CD4-positive, alpha-beta memory T cell (primary cell): ENCODE measurements at regions not wholly inside any gene's neighbourhood (a gene's known extent, or its start where the extent isn't known, plus 50 kb on each side); places are given as distances from the start of the nearest gene placed in this dataset.
A peak's percentile ranks its signal among the peaks of the same experiment; 100 is the strongest.

Experiments used
- CTCF ChIA-PET: fragments of 350-600 bp; sonication (Branson Sonifier 250); formaldehyde crosslinking; loops from one replicate; lab custom pipeline; 2021; ENCODE audit warnings: inconsistent platforms; ENCODE audit not compliant: partially characterized antibody; lab: Charles Lee
- POLR2A ChIA-PET: fragments of 350-600 bp; sonication (Branson Sonifier 250); formaldehyde crosslinking; loops from one replicate; lab custom pipeline; 2021; ENCODE audit not compliant: partially characterized antibody; lab: Charles Lee
- DNase-seq, 5 donors: peaks; one replicate each; pipeline versions ENCODE4 v3.0.0 to v3.0.0-alpha.2; 2020 to 2022; ENCODE audit warnings: mixed read lengths in 1 of 5
- H3K27ac ChIP-seq: one replicate; pipeline ENCODE4 v1.7.0; 2013; ENCODE audit warnings: low read depth, low read length
- H3K27me3 ChIP-seq: 2 replicates; pipeline ENCODE4 v1.7.0; 2013; ENCODE audit warnings: mild to moderate bottlenecking, low read length, moderate library complexity; ENCODE audit not compliant: insufficient read depth
- H3K36me3 ChIP-seq: 2 replicates; pipeline ENCODE4 v1.7.0; 2013; ENCODE audit warnings: mild to moderate bottlenecking, low read length, moderate library complexity; ENCODE audit not compliant: insufficient read depth
- H3K4me1 ChIP-seq: 2 replicates; pipeline ENCODE4 v1.7.0; 2013; ENCODE audit warnings: mild to moderate bottlenecking, low read length, moderate library complexity; ENCODE audit not compliant: insufficient read depth
- H3K4me3 ChIP-seq, 2 donors: one replicate each; pipeline ENCODE4 v1.7.0; 2013; ENCODE audit warnings: low read length in 2 of 2, mild to moderate bottlenecking in 1 of 2
- H3K9me3 ChIP-seq, 2 donors: one replicate each; pipeline ENCODE4 v1.7.0; 2013; ENCODE audit warnings: low read length in 2 of 2, control low read depth in 1 of 2; ENCODE audit not compliant: control insufficient read depth in 1 of 2
- H3K27ac Mint-ChIP-seq, 7 donors: one replicate each; pipeline ENCODE4 v1.8.0; 2020 to 2021; ENCODE audit warnings: mixed read lengths in 7 of 7, mild to moderate bottlenecking in 6 of 7, inconsistent platforms in 3 of 7, moderate library complexity in 3 of 7
- H3K27me3 Mint-ChIP-seq, 2 donors: one replicate each; pipeline ENCODE4 v1.8.0; 2020 to 2021; ENCODE audit warnings: mixed read lengths in 2 of 2
- H3K36me3 Mint-ChIP-seq, 2 donors: one replicate each; pipeline ENCODE4 v1.8.0; 2020 to 2021; ENCODE audit warnings: mixed read lengths in 2 of 2, inconsistent platforms in 1 of 2, mild to moderate bottlenecking in 1 of 2
- H3K4me1 Mint-ChIP-seq, 4 donors: one replicate each; pipeline ENCODE4 v1.8.0; 2020 to 2021; ENCODE audit warnings: mixed read lengths in 4 of 4, mild to moderate bottlenecking in 1 of 4
- H3K4me3 Mint-ChIP-seq, 8 donors: one replicate each; pipeline ENCODE4 v1.8.0; 2020 to 2021; ENCODE audit warnings: mixed read lengths in 8 of 8, mild to moderate bottlenecking in 7 of 8, moderate library complexity in 6 of 8, inconsistent platforms in 3 of 8
- H3K9me3 Mint-ChIP-seq, 8 donors: one replicate each; pipeline ENCODE4 v1.8.0; 2020 to 2021; ENCODE audit warnings: mixed read lengths in 8 of 8, mild to moderate bottlenecking in 5 of 8, inconsistent platforms in 3 of 8, moderate library complexity in 1 of 8
- intact Hi-C: fragments of 100-400 bp; cut with micrococcal nuclease; formaldehyde crosslinking; loops from one replicate; pipeline ENCODE4 v1.15.1; 2023

GRCh38 chr7:84538268-84538667 lies 343.7 kb upstream of the SEMA3A start:
- no peak overlapping the region for H3K27ac Mint-ChIP-seq
- peaks cover 0 to 12% (median 4%) of the 10 kb centered on the region in 8 donors for H3K9me3 Mint-ChIP-seq
- H3K27me3 Mint-ChIP-seq: no peaks in the 10 kb centered on the region
- intact Hi-C loops: no loop called here
- Histone ChIP-seq H3K36me3 (no peaks in the 10 kb centered on the region), H3K9me3 (no peaks in the 10 kb centered on the region), H3K27me3 (no peaks in the 10 kb centered on the region), H3K4me1 (no peaks in the 10 kb centered on the region), H3K4me3 (no peak overlapping the region), H3K27ac (no peak overlapping the region)
- ChIA-PET POLR2A (no interaction called here), CTCF (no interaction called here)
- DNase-seq: no peak
- no peaks in the 10 kb centered on the region for H3K4me1 Mint-ChIP-seq
- H3K36me3 Mint-ChIP-seq: no peaks in the 10 kb centered on the region
- H3K4me3 Mint-ChIP-seq: no peak overlapping the region

- no peaks in the 10 kb centered on the region for H3K27me3 ChIP-seq
- H3K27ac ChIP-seq: no peak overlapping the region
- H3K9me3 ChIP-seq: no peaks in the 10 kb centered on the region
- intact Hi-C loops: no loop called here
- no peaks in the 10 kb centered on the region for H3K36me3 Mint-ChIP-seq
- H3K9me3 Mint-ChIP-seq: peaks cover 0 to 12% (median 5%) of the 10 kb centered on the region in 8 donors
- H3K4me1 Mint-ChIP-seq: no peaks in the 10 kb centered on the region
- no peak overlapping the region for H3K4me3 ChIP-seq
- no peak overlapping the region for H3K4me3 Mint-ChIP-seq
- H3K4me1 ChIP-seq: no peaks in the 10 kb centered on the region
- no peaks in the 10 kb centered on the region for H3K36me3 ChIP-seq
- no peak for DNase-seq
- ChIA-PET CTCF (no interaction called here), POLR2A (no interaction called here)
- no peak overlapping the region for H3K27ac Mint-ChIP-seq
- no peaks in the 10 kb centered on the region for H3K27me3 Mint-ChIP-seq
Observed at GRCh38 chr7:84536271-84536870, 341.8 kb upstream of the SEMA3A start.

GRCh38 chr7:84535580-84536270 lies 341.1 kb upstream of the SEMA3A start:
- no peaks in the 10 kb centered on the region for H3K4me1 Mint-ChIP-seq
- no peak for DNase-seq
- CTCF ChIA-PET: no interaction called here

GRCh38 chr7:84533182-84533581 lies 338.6 kb upstream of the SEMA3A start:
- POLR2A ChIA-PET: no interaction called here
- Mint-ChIP-seq H3K4me3 (no peak overlapping the region), H3K27me3 (no peaks in the 10 kb centered on the region), H3K4me1 (no peaks in the 10 kb centered on the region), H3K27ac (peak overlapping the region in 1 of 7 donors; percentile 58), H3K36me3 (no peaks in the 10 kb centered on the region), H3K9me3 (peaks cover 0 to 13% (median 5%) of the 10 kb centered on the region in 8 donors)
- Histone ChIP-seq H3K9me3 (no peaks in the 10 kb centered on the region), H3K4me3 (no peak overlapping the region), H3K27me3 (no peaks in the 10 kb centered on the region), H3K4me1 (no peaks in the 10 kb centered on the region), H3K27ac (no peak overlapping the region), H3K36me3 (no peaks in the 10 kb centered on the region)
- intact Hi-C loops: no loop called here
- CTCF ChIA-PET: no interaction called here
- DNase-seq: no peak

More at GRCh38 chr7:84535580-84536270, 341.1 kb upstream of the SEMA3A start:
- no peaks in the 10 kb centered on the region for H3K9me3 ChIP-seq
- intact Hi-C loops: no loop called here
- H3K27ac Mint-ChIP-seq: peak overlapping the region in 1 of 7 donors; percentile 14
- no peaks in the 10 kb centered on the region for H3K27me3 Mint-ChIP-seq
- POLR2A ChIA-PET: no interaction called here
- H3K4me3 ChIP-seq: no peak overlapping the region
- H3K36me3 ChIP-seq: no peaks in the 10 kb centered on the region
- no peaks in the 10 kb centered on the region for H3K27me3 ChIP-seq
- H3K9me3 Mint-ChIP-seq: peaks cover 0 to 12% (median 5%) of the 10 kb centered on the region in 8 donors
- no peaks in the 10 kb centered on the region for H3K4me1 ChIP-seq
- no peaks in the 10 kb centered on the region for H3K36me3 Mint-ChIP-seq
- no peak overlapping the region for H3K27ac ChIP-seq
- H3K4me3 Mint-ChIP-seq: peak overlapping the region in 1 of 8 donors; percentile 29

GRCh38 chr7:84532196-84532595 lies 337.6 kb upstream of the SEMA3A start:
- CTCF ChIA-PET: no interaction called here
- H3K27ac Mint-ChIP-seq: no peak overlapping the region
- no peak for DNase-seq
- Histone ChIP-seq H3K27me3 (no peaks in the 10 kb centered on the region), H3K36me3 (no peaks in the 10 kb centered on the region), H3K27ac (no peak overlapping the region), H3K9me3 (no peaks in the 10 kb centered on the region), H3K4me1 (no peaks in the 10 kb centered on the region), H3K4me3 (no peak overlapping the region)
- intact Hi-C loops: no loop called here
- no peaks in the 10 kb centered on the region for H3K4me1 Mint-ChIP-seq
- no peaks in the 10 kb centered on the region for H3K27me3 Mint-ChIP-seq
- H3K36me3 Mint-ChIP-seq: no peaks in the 10 kb centered on the region
- POLR2A ChIA-PET: no interaction called here
- peaks cover 0 to 9% (median 6%) of the 10 kb centered on the region in 8 donors for H3K9me3 Mint-ChIP-seq
- H3K4me3 Mint-ChIP-seq: no peak overlapping the region

- no peak overlapping the region for H3K4me3 ChIP-seq
- H3K27me3 Mint-ChIP-seq: no peaks in the 10 kb centered on the region
- H3K4me1 ChIP-seq: no peaks in the 10 kb centered on the region
- CTCF ChIA-PET: no interaction called here
- no peak for DNase-seq
- H3K4me1 Mint-ChIP-seq: no peaks in the 10 kb centered on the region
- H3K36me3 Mint-ChIP-seq: no peaks in the 10 kb centered on the region
- H3K36me3 ChIP-seq: no peaks in the 10 kb centered on the region
- H3K27me3 ChIP-seq: no peaks in the 10 kb centered on the region
- H3K27ac Mint-ChIP-seq: no peak overlapping the region
- H3K9me3 ChIP-seq: no peaks in the 10 kb centered on the region
- intact Hi-C loops: no loop called here
- POLR2A ChIA-PET: no interaction called here
- no peak overlapping the region for H3K4me3 Mint-ChIP-seq
- peaks cover 0 to 8% (median 3%) of the 10 kb centered on the region in 8 donors for H3K9me3 Mint-ChIP-seq
- H3K27ac ChIP-seq: no peak overlapping the region
Observed at GRCh38 chr7:84529480-84530205, 335.1 kb upstream of the SEMA3A start.

GRCh38 chr7:84528756-84529479 lies 334.3 kb upstream of the SEMA3A start:
- Mint-ChIP-seq H3K27me3 (no peaks in the 10 kb centered on the region), H3K4me1 (no peaks in the 10 kb centered on the region), H3K9me3 (peaks cover 0 to 8% (median 3%) of the 10 kb centered on the region in 8 donors), H3K27ac (no peak overlapping the region), H3K4me3 (no peak overlapping the region), H3K36me3 (no peaks in the 10 kb centered on the region)
- intact Hi-C loops: no loop called here
- no peak for DNase-seq
- H3K27ac ChIP-seq: no peak overlapping the region
- H3K9me3 ChIP-seq: no peaks in the 10 kb centered on the region
- H3K27me3 ChIP-seq: no peaks in the 10 kb centered on the region
- CTCF ChIA-PET: no interaction called here
- no peaks in the 10 kb centered on the region for H3K36me3 ChIP-seq
- no peak overlapping the region for H3K4me3 ChIP-seq
- POLR2A ChIA-PET: no interaction called here
- H3K4me1 ChIP-seq: no peaks in the 10 kb centered on the region
